Stimulated activated CD8-positive, alpha-beta memory T cell treated with anti-CD3 and anti-CD28 coated beads, Interleukin-7, amount 100 ng/mL, for 4 hours (primary cell): ENCODE measurements at regions not wholly inside any gene's neighbourhood (a gene's known extent, or its start where the extent isn't known, plus 50 kb on each side); places are given as distances from the start of the nearest gene placed in this dataset.
"Not testable (repeated sequence)": the region's sequence is repeated elsewhere in the genome, so short reads cannot be mapped to it uniquely, and the experiment has no call there.

Source experiments
- DNase-seq, 2 donors: peaks; one replicate each; pipeline ENCODE4 v3.0.0-alpha.2; 2020; ENCODE audit warnings: low read depth in 2 of 2

- no peak for DNase-seq
These were observed 208.3 kb downstream of the TOMM20 start for GRCh38 chr1:234920136-234920842.

- DNase-seq = no peak
These were observed 209.5 kb downstream of the TOMM20 start for GRCh38 chr1:234918961-234919761.

GRCh38 chr1:234918181-234918841, 210.3 kb downstream of the TOMM20 start:
- DNase-seq = no peak

- DNase-seq = no peak
These were observed 211.0 kb downstream of the TOMM20 start for GRCh38 chr1:234917495-234918180.

GRCh38 chr1:234916840-234917239, 211.8 kb downstream of the TOMM20 start:
- no peak for DNase-seq

GRCh38 chr1:234915924-234916675, 212.5 kb downstream of the TOMM20 start:
- no peak for DNase-seq

GRCh38 chr1:234914606-234915290, 213.9 kb downstream of the TOMM20 start:
- DNase-seq = no peak

GRCh38 chr1:234913771-234914170, 214.9 kb downstream of the TOMM20 start:
- no peak for DNase-seq

- DNase-seq = no peak
These were observed 215.4 kb downstream of the TOMM20 start for GRCh38 chr1:234913278-234913649.

GRCh38 chr1:234912548-234913277, 215.9 kb downstream of the TOMM20 start:
- DNase-seq = no peak

- peak in 1 of 2 donors; percentile 21 for DNase-seq
These were observed 216.8 kb downstream of the TOMM20 start for GRCh38 chr1:234911787-234912186.

- not testable (repeated sequence) for DNase-seq
These were observed 217.5 kb downstream of the TOMM20 start for GRCh38 chr1:234911136-234911535.

GRCh38 chr1:234909851-234910250, 218.8 kb downstream of the TOMM20 start:
- DNase-seq = no peak

GRCh38 chr1:234909307-234909810, 219.3 kb downstream of the TOMM20 start:
- DNase-seq = no peak

GRCh38 chr1:234908571-234908970, 220.1 kb downstream of the TOMM20 start:
- DNase-seq = no peak

GRCh38 chr1:234907940-234908405, 220.7 kb downstream of the TOMM20 start:
- no peak for DNase-seq

- DNase-seq = no peak
These were observed 221.3 kb downstream of the TOMM20 start for GRCh38 chr1:234907208-234907939.

- no peak for DNase-seq
These were observed 222.0 kb downstream of the TOMM20 start for GRCh38 chr1:234906654-234907053.
